GM19455 (cell line): ENCODE measurements at regions not wholly inside any gene's neighbourhood (a gene's known extent, or its start where the extent isn't known, plus 50 kb on each side); places are given as distances from the start of the nearest gene placed in this dataset.
"Not testable (repeated sequence)": the region's sequence is repeated elsewhere in the genome, so short reads cannot be mapped to it uniquely, and the experiment has no call there.

Source experiments
- ATAC-seq: cut with Tn5 transposase; IDR thresholded peaks from one replicate; pipeline ENCODE4 v1.9.1; 2021; ENCODE audit not compliant: unreplicated experiment

GRCh38 chr2:2464094-2464493 lies 133.0 kb upstream of the MYT1L start:
- no peak for ATAC-seq

GRCh38 chr2:2456721-2457120 lies 125.6 kb upstream of the MYT1L start:
- ATAC-seq, result no peak

GRCh38 chr2:2455151-2455550 lies 124.1 kb upstream of the MYT1L start:
- ATAC-seq, result no peak

- no peak for ATAC-seq
These were observed 121.9 kb upstream of the MYT1L start for GRCh38 chr2:2452961-2453360.

GRCh38 chr2:2451275-2451674 lies 120.2 kb upstream of the MYT1L start:
- not testable (repeated sequence) for ATAC-seq

- no peak for ATAC-seq
These were observed 117.1 kb upstream of the MYT1L start for GRCh38 chr2:2448178-2448577.

GRCh38 chr2:2422621-2423020 lies 91.5 kb upstream of the MYT1L start:
- no peak for ATAC-seq

- no peak for ATAC-seq
These were observed 82.5 kb upstream of the MYT1L start for GRCh38 chr2:2413525-2413924.

- no peak for ATAC-seq
These were observed 79.9 kb upstream of the MYT1L start for GRCh38 chr2:2410987-2411386.

- no peak for ATAC-seq
These were observed 78.4 kb upstream of the MYT1L start for GRCh38 chr2:2409481-2409880.

- no peak for ATAC-seq
These were observed 74.7 kb upstream of the MYT1L start for GRCh38 chr2:2405780-2406179.

- ATAC-seq, result no peak
These were observed 69.4 kb upstream of the MYT1L start for GRCh38 chr2:2400286-2401038.

- ATAC-seq, result no peak
These were observed 68.3 kb upstream of the MYT1L start for GRCh38 chr2:2399396-2399795.

GRCh38 chr2:2392332-2392731 lies 61.3 kb upstream of the MYT1L start:
- ATAC-seq, result no peak

GRCh38 chr2:2389215-2389614 lies 58.1 kb upstream of the MYT1L start:
- ATAC-seq, result no peak
